NOMO-1 (cell line): ENCODE measurements at regions not wholly inside any gene's neighbourhood (a gene's known extent, or its start where the extent isn't known, plus 50 kb on each side); places are given as distances from the start of the nearest gene placed in this dataset.
"Not testable (repeated sequence)": the region's sequence is repeated elsewhere in the genome, so short reads cannot be mapped to it uniquely, and the experiment has no call there.

Experiments
- DNase-seq, 2 experiments: peaks; one replicate each; lab custom pipeline; 2025; ENCODE audit not compliant: unreplicated experiment in 2 of 2; lab: John Stamatoyannopoulos, UW

GRCh38 chr6:82783587-82784236 lies 281.9 kb downstream of the UBE3D start:
- no peak for DNase-seq

GRCh38 chr6:82785206-82785605 lies 280.4 kb downstream of the UBE3D start:
- DNase-seq: no peak

GRCh38 chr6:82786248-82786647 lies 279.4 kb downstream of the UBE3D start:
- no peak for DNase-seq

GRCh38 chr6:82795940-82796339 lies 269.7 kb downstream of the UBE3D start:
- no peak for DNase-seq

- DNase-seq: no peak
Observed at GRCh38 chr6:82801083-82801482, 264.6 kb downstream of the UBE3D start.

GRCh38 chr6:82816243-82816642 lies 249.4 kb downstream of the UBE3D start:
- DNase-seq: not testable (repeated sequence)

GRCh38 chr6:82818727-82819126 lies 246.9 kb downstream of the UBE3D start:
- DNase-seq: no peak

GRCh38 chr6:82823361-82823760 lies 242.3 kb downstream of the UBE3D start:
- DNase-seq: no peak

- no peak for DNase-seq
Observed at GRCh38 chr6:82832811-82833210, 232.8 kb downstream of the UBE3D start.

GRCh38 chr6:82833481-82833880 lies 232.2 kb downstream of the UBE3D start:
- no peak for DNase-seq

GRCh38 chr6:82836022-82836575 lies 229.5 kb downstream of the UBE3D start:
- no peak for DNase-seq

- DNase-seq: no peak
Observed at GRCh38 chr6:82840571-82840970, 225.1 kb downstream of the UBE3D start.

GRCh38 chr6:82841309-82841708 lies 224.3 kb downstream of the UBE3D start:
- DNase-seq: no peak
